ENCODE measurements at regions not wholly inside any gene's neighbourhood (a gene's known extent, or its start where the extent isn't known, plus 50 kb on each side); places are given as distances from the start of the nearest gene placed in this dataset.

GRCh38 chr5:71972777-71973473, 134.3 kb upstream of the MAP1B start:
- WGBS = 80% methylated on average over 8 of the region's 8 CpGs
- no peak overlapping the region for H3K27ac ChIP-seq (ENCODE audit: low read depth)
- DNase-seq (ENCODE audit: extremely low spot score) = no peak
- no peaks in the 10 kb centered on the region for H3K36me3 ChIP-seq (ENCODE audit: insufficient read depth)
- H3K4me1 ChIP-seq (ENCODE audit: insufficient read depth) = no peaks in the 10 kb centered on the region
- no peak overlapping the region for H3K4me3 ChIP-seq (ENCODE audit: low read depth, low read length)

- no peaks in the 10 kb centered on the region for H3K4me1 ChIP-seq (ENCODE audit: insufficient read depth)
- H3K4me3 ChIP-seq (ENCODE audit: low read depth, low read length) = no peak overlapping the region
- no peaks in the 10 kb centered on the region for H3K36me3 ChIP-seq (ENCODE audit: insufficient read depth)
- no peak overlapping the region for H3K27ac ChIP-seq (ENCODE audit: low read depth)
- no peak for DNase-seq (ENCODE audit: extremely low spot score)
- 54% methylated on average over 3 of the region's 3 CpGs for WGBS
Measured at GRCh38 chr5:71973563-71973962, 133.7 kb upstream of the MAP1B start.

GRCh38 chr5:71974165-71974564, 133.1 kb upstream of the MAP1B start:
- 68% methylated on average over 1 of the region's 1 CpG for WGBS
- H3K4me1 ChIP-seq (ENCODE audit: insufficient read depth) = no peaks in the 10 kb centered on the region
- no peaks in the 10 kb centered on the region for H3K36me3 ChIP-seq (ENCODE audit: insufficient read depth)
- H3K4me3 ChIP-seq (ENCODE audit: low read depth, low read length) = no peak overlapping the region
- no peak for DNase-seq (ENCODE audit: extremely low spot score)
- peak overlapping the region; percentile 78 for H3K27ac ChIP-seq (ENCODE audit: low read depth)

GRCh38 chr5:71974622-71975021, 132.7 kb upstream of the MAP1B start:
- H3K4me3 ChIP-seq (ENCODE audit: low read depth, low read length) = no peak overlapping the region
- no peak overlapping the region for H3K27ac ChIP-seq (ENCODE audit: low read depth)
- H3K4me1 ChIP-seq (ENCODE audit: insufficient read depth) = no peaks in the 10 kb centered on the region
- DNase-seq (ENCODE audit: extremely low spot score) = no peak
- no peaks in the 10 kb centered on the region for H3K36me3 ChIP-seq (ENCODE audit: insufficient read depth)
- WGBS = 88% methylated on average over 1 of the region's 1 CpG

- Histone ChIP-seq H3K36me3 (ENCODE audit: insufficient read depth) (no peaks in the 10 kb centered on the region), H3K27ac (ENCODE audit: low read depth) (no peak overlapping the region), H3K4me3 (ENCODE audit: low read depth, low read length) (no peak overlapping the region), H3K4me1 (ENCODE audit: insufficient read depth) (no peaks in the 10 kb centered on the region)
- DNase-seq (ENCODE audit: extremely low spot score) = no peak
- WGBS = 74% methylated on average over 3 of the region's 3 CpGs
Measured at GRCh38 chr5:71976449-71976848, 130.8 kb upstream of the MAP1B start.

GRCh38 chr5:71977311-71977710, 130.0 kb upstream of the MAP1B start:
- WGBS = 68% methylated on average over 2 of the region's 2 CpGs
- no peaks in the 10 kb centered on the region for H3K4me1 ChIP-seq (ENCODE audit: insufficient read depth)
- H3K36me3 ChIP-seq (ENCODE audit: insufficient read depth) = no peaks in the 10 kb centered on the region
- no peak for DNase-seq (ENCODE audit: extremely low spot score)
- H3K4me3 ChIP-seq (ENCODE audit: low read depth, low read length) = no peak overlapping the region
- no peak overlapping the region for H3K27ac ChIP-seq (ENCODE audit: low read depth)

DNA sequence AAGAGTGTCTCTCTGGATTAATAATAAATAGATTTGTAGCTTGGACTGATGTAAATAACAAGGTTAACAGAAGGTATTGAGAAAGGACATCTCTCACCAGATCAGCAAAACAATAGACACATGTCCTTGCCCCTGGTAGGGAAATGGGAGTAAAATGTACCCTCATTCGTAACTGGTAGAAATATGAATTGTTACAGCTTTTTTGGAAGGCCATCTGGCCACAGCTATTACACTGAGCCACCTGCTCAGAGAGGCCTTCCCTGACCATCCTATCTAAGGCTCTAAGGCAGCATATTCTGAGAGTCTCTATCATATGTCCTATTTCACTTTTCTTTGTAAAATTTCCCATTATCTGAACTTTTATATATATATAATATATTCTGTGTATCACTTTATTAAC, 129.1 kb upstream of the MAP1B start:
- WGBS = 91% methylated on average over 1 of the region's 1 CpG
- Histone ChIP-seq H3K4me1 (ENCODE audit: insufficient read depth) (no peaks in the 10 kb centered on the region), H3K4me3 (ENCODE audit: low read depth, low read length) (no peak overlapping the region), H3K27ac (ENCODE audit: low read depth) (no peak overlapping the region), H3K36me3 (ENCODE audit: insufficient read depth) (no peaks in the 10 kb centered on the region)
- no peak for DNase-seq (ENCODE audit: extremely low spot score)

DNA sequence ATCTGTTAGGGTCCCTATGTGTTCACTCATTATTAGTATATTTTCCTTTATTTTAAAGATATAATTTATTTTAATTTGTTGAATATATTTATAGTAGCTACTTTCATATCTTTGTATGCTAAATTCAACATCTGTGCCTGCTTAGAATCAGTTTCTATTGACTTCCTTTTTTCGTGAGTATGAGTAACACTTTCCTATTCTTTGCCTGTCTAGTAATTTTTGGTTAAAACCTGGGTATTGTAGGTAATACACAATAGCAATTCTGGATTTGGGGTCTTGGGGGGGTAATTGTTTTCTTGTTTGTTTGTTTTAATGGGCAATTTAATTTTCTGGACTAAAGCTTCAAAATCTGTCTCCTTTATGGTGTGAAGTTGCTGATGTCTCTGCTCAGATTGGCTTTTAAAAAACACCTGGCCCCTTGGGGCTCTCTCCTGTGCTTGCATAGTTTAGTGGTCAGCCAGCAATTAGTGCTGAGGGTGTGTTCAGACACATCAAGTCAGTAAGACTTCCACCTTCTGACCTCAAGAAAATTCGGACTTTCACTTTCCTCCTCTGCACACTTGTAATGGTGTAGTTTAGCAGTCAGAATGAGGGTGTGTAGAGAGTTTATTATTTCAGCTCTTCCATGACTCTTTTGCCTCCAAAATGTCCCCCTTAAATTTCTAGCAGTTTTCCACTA, 124.4 kb upstream of the MAP1B start:
- Histone ChIP-seq H3K36me3 (ENCODE audit: insufficient read depth) (no peaks in the 10 kb centered on the region), H3K4me1 (ENCODE audit: insufficient read depth) (no peaks in the 10 kb centered on the region), H3K4me3 (ENCODE audit: low read depth, low read length) (no peak overlapping the region), H3K27ac (ENCODE audit: low read depth) (no peak overlapping the region)
- 67% methylated on average over 2 of the region's 2 CpGs for whole genome bisulfite sequencing
- no peak for DNase-seq (ENCODE audit: extremely low spot score)

DNA sequence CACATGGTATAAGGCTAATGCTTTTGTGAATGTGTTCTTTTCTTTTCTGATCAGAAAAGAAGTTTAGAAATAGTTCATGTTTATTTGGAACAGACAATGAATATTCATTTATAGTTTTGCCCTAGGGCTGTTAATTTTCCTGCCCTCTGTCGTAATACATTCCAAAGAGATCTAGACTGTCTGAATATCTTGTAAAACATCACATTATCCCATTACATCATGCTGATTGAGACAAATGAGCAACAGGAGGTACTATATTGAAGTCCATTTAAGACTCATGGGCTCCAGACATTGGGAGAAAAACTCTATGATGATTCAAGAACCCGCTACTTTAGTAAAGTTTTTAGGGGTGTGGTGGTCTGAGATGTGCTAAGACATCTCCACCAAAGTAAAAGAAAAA, 121.2 kb upstream of the MAP1B start:
- WGBS = 74% methylated on average over 2 of the region's 2 CpGs
- Histone ChIP-seq H3K4me1 (ENCODE audit: insufficient read depth) (no peaks in the 10 kb centered on the region), H3K4me3 (ENCODE audit: low read depth, low read length) (no peak overlapping the region), H3K27ac (ENCODE audit: low read depth) (no peak overlapping the region), H3K36me3 (ENCODE audit: insufficient read depth) (no peaks in the 10 kb centered on the region)
- no peak for DNase-seq (ENCODE audit: extremely low spot score)

GRCh38 chr5:71988808-71989207, 118.5 kb upstream of the MAP1B start:
- no peak for DNase-seq (ENCODE audit: extremely low spot score)
- WGBS = 78% methylated on average over 1 of the region's 1 CpG
- Histone ChIP-seq H3K4me3 (ENCODE audit: low read depth, low read length) (no peak overlapping the region), H3K36me3 (ENCODE audit: insufficient read depth) (no peaks in the 10 kb centered on the region), H3K4me1 (ENCODE audit: insufficient read depth) (no peaks in the 10 kb centered on the region), H3K27ac (ENCODE audit: low read depth) (no peak overlapping the region)

GRCh38 chr5:71993600-71993999, 113.7 kb upstream of the MAP1B start:
- no peak overlapping the region for H3K27ac ChIP-seq (ENCODE audit: low read depth)
- H3K36me3 ChIP-seq (ENCODE audit: insufficient read depth) = no peaks in the 10 kb centered on the region
- no peak for DNase-seq (ENCODE audit: extremely low spot score)
- 92% methylated on average over 3 of the region's 3 CpGs for WGBS
- H3K4me1 ChIP-seq (ENCODE audit: insufficient read depth) = no peaks in the 10 kb centered on the region
- H3K4me3 ChIP-seq (ENCODE audit: low read depth, low read length) = no peak overlapping the region

DNA sequence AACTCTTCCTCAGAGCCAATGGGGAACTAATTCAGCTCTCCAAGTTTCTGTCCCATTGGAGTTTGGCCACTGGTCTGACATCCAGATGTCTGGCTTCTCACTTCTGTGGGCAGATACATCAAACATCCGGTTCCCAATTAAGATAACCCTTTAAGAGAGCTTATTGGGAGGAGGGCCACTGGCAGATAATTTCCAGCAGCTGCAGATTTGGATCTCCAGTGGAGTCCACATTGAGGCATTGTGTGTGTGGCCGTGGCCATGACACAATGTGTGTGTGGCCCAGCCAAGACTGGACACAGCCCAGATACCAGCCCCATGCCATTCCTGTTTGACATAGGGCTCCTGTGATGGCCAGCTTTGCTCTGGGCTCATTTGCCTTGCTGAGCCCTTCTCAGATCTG, 110.5 kb upstream of the MAP1B start:
- Histone ChIP-seq H3K4me3 (ENCODE audit: low read depth, low read length) (no peak overlapping the region), H3K36me3 (ENCODE audit: insufficient read depth) (no peaks in the 10 kb centered on the region), H3K4me1 (ENCODE audit: insufficient read depth) (no peaks in the 10 kb centered on the region), H3K27ac (ENCODE audit: low read depth) (no peak overlapping the region)
- 36% methylated on average over 2 of the region's 2 CpGs for WGBS
- DNase-seq (ENCODE audit: extremely low spot score) = no peak

GRCh38 chr5:71998746-71999145, 108.5 kb upstream of the MAP1B start:
- Histone ChIP-seq H3K4me3 (ENCODE audit: low read depth, low read length) (no peak overlapping the region), H3K36me3 (ENCODE audit: insufficient read depth) (no peaks in the 10 kb centered on the region), H3K27ac (ENCODE audit: low read depth) (no peak overlapping the region), H3K4me1 (ENCODE audit: insufficient read depth) (no peaks in the 10 kb centered on the region)
- DNase-seq (ENCODE audit: extremely low spot score) = no peak

DNA sequence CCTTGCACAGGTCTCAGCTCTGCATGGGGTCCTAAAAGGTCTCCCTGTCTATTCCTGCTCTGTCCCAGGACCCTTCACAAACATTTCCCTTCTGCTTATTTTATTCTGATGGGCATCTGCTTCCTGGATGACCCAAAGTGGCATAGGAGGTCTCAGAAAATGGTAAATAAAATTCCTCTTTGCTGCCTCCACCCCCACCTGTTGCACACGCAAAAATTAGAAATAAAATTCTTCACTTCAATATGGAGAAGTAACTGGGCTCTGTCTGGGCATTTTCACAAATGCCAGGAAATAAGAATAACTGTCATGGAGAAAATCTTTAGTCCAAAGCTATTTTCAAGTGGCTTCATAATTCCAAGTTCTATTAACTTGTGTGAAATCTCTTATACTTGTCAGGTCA, 106.6 kb upstream of the MAP1B start:
- no peaks in the 10 kb centered on the region for H3K4me1 ChIP-seq (ENCODE audit: insufficient read depth)
- no peak overlapping the region for H3K27ac ChIP-seq (ENCODE audit: low read depth)
- H3K4me3 ChIP-seq (ENCODE audit: low read depth, low read length) = no peak overlapping the region
- no peak for DNase-seq (ENCODE audit: extremely low spot score)
- no peaks in the 10 kb centered on the region for H3K36me3 ChIP-seq (ENCODE audit: insufficient read depth)
- 90% methylated on average over 1 of the region's 1 CpG for WGBS
